Uterus (tissue), 3 donors: ENCODE measurements at regions not wholly inside any gene's neighbourhood (a gene's known extent, or its start where the extent isn't known, plus 50 kb on each side); places are given as distances from the start of the nearest gene placed in this dataset.

Source experiments
- DNase-seq, 2 donors: peaks; one replicate each; pipeline ENCODE4 v3.0.0-alpha.2; 2019 to 2020
- H3K27ac ChIP-seq, 2 donors: fragments of 200-600 bp; sonication (generic); 1 replicate in 1 of 2; 2 replicates in 1 of 2; pipeline ENCODE4 v1.5.1; 2016 to 2018
- H3K27me3 ChIP-seq, 2 donors: fragments of 200-600 bp; sonication (generic); one replicate each; pipeline ENCODE4 v1.5.1; 2018 to 2019; ENCODE audit warnings: control low read depth in 1 of 2
- H3K36me3 ChIP-seq, 2 donors: fragments of 200-600 bp; sonication (generic); one replicate each; pipeline ENCODE4 v1.5.1; 2019; ENCODE audit warnings: control low read depth in 1 of 2
- H3K4me1 ChIP-seq, 2 donors: fragments of 200-600 bp; sonication (generic); one replicate each; pipeline ENCODE4 v1.5.1; 2018 to 2019; ENCODE audit warnings: control low read depth in 1 of 2
- H3K4me3 ChIP-seq, 2 donors: fragments of 200-600 bp; sonication (generic); 1 replicate in 1 of 2; 2 replicates in 1 of 2; pipeline ENCODE4 v1.5.1; 2018 to 2019; ENCODE audit warnings: mild to moderate bottlenecking in 1 of 2
- H3K9me3 ChIP-seq, 2 donors: fragments of 200-600 bp; sonication (generic); one replicate each; pipeline ENCODE4 v1.5.1; 2019; ENCODE audit warnings: control low read depth in 1 of 2
- CTCF ChIP-seq, 4 experiments: fragments of 200-600 bp in 2 of 4; fragments of 450-650 bp in 2 of 4; sonication (generic) in 2 of 4; IDR thresholded peaks; one replicate each; pipeline ENCODE4 v1.5.1; 2016 to 2019; ENCODE audit warnings: antibody characterized with exemption in 4 of 4, mild to moderate bottlenecking in 2 of 4, moderate library complexity in 1 of 4
- POLR2A ChIP-seq, 2 donors: fragments of 450-650 bp; IDR thresholded peaks; one replicate each; pipeline ENCODE4 v1.6.1; 2016; ENCODE audit warnings: antibody characterized with exemption in 2 of 2, mild to moderate bottlenecking in 1 of 2, moderate library complexity in 1 of 2
- intact Hi-C: fragments of 100-400 bp; cut with DNase I; formaldehyde crosslinking; loops from one replicate; pipeline ENCODE4 v1.15.1; 2023; ENCODE audit warnings: low total_unique reads
- donor health status: DM: yes; HTN: yes; CAD: no.

GRCh38 chr9:129400001-129400970 is 220.6 kb downstream of the C9orf50 start:
- Histone ChIP-seq H3K4me1 (peaks cover 4 to 29% of the 10 kb centered on the region in 2 donors), H3K36me3 (no peaks in the 10 kb centered on the region), H3K27ac (peak overlapping the region; percentile 88 to 92), H3K4me3 (no peak overlapping the region), H3K9me3 (no peaks in the 10 kb centered on the region), H3K27me3 (no peaks in the 10 kb centered on the region)
- DNase-seq = peak; percentile 24 to 30
- intact Hi-C loops = loop anchor here (5.0 kb wide), 1 partner anchor 82 kb away; no protein-coding TSS in a partner anchor
- TF ChIP-seq POLR2A (IDR thresholded peaks at IDR 0.05) = no peak
- no peak for TF ChIP-seq CTCF (IDR thresholded peaks at IDR 0.05)

- intact Hi-C loops = no loop called here
- Histone ChIP-seq H3K36me3 (no peaks in the 10 kb centered on the region), H3K9me3 (no peaks in the 10 kb centered on the region), H3K27ac (no peak overlapping the region), H3K27me3 (no peaks in the 10 kb centered on the region), H3K4me3 (no peak overlapping the region), H3K4me1 (peaks cover 2 to 29% of the 10 kb centered on the region in 2 donors)
- DNase-seq = peak in 1 of 2 donors; percentile 14
- no peak for TF ChIP-seq CTCF (IDR thresholded peaks at IDR 0.05)
- TF ChIP-seq POLR2A (IDR thresholded peaks at IDR 0.05) = no peak
These were observed 221.3 kb downstream of the C9orf50 start for GRCh38 chr9:129399634-129399990.

GRCh38 chr9:129398961-129399633 is 221.0 kb upstream of the IER5L start:
- H3K4me3 ChIP-seq = no peak overlapping the region
- H3K27me3 ChIP-seq = no peaks in the 10 kb centered on the region
- DNase-seq = peak; percentile 13 to 15
- H3K4me1 ChIP-seq = peaks cover 0 to 24% of the 10 kb centered on the region in 2 donors
- TF ChIP-seq POLR2A (IDR thresholded peaks at IDR 0.05) = no peak
- TF ChIP-seq CTCF (IDR thresholded peaks at IDR 0.05) = no peak
- H3K36me3 ChIP-seq = no peaks in the 10 kb centered on the region
- intact Hi-C loops = no loop called here
- H3K9me3 ChIP-seq = no peaks in the 10 kb centered on the region
- H3K27ac ChIP-seq = no peak overlapping the region

- intact Hi-C loops = no loop called here
- peak; percentile 8 to 14 for DNase-seq
- peaks cover 0 to 16% of the 10 kb centered on the region in 2 donors for H3K4me1 ChIP-seq
- H3K27me3 ChIP-seq = no peaks in the 10 kb centered on the region
- H3K4me3 ChIP-seq = no peak overlapping the region
- H3K27ac ChIP-seq = no peak overlapping the region
- no peaks in the 10 kb centered on the region for H3K36me3 ChIP-seq
- TF ChIP-seq POLR2A (IDR thresholded peaks at IDR 0.05) (no peak), CTCF (IDR thresholded peaks at IDR 0.05) (no peak)
- no peaks in the 10 kb centered on the region for H3K9me3 ChIP-seq
These were observed 220.3 kb upstream of the IER5L start for GRCh38 chr9:129398101-129398960.
